Fibroblast of lung (primary cell): ENCODE measurements at regions not wholly inside any gene's neighbourhood (a gene's known extent, or its start where the extent isn't known, plus 50 kb on each side); places are given as distances from the start of the nearest gene placed in this dataset.

Source experiments
- DNase-seq, 2 donors: peaks; one replicate each; pipeline versions ENCODE4 v3.0.0 to v3.0.0-alpha.2; 2010; ENCODE audit warnings: low read depth in 2 of 2
- H2AFZ ChIP-seq: 2 replicates; pipeline ENCODE4 v1.5.1; 2012; ENCODE audit warnings: low read length, control low read depth, inconsistent platforms
- H3K27ac ChIP-seq: 2 replicates; pipeline ENCODE4 v1.5.1; 2011; ENCODE audit warnings: low read length, control low read depth; ENCODE audit not compliant: insufficient read depth
- H3K27me3 ChIP-seq: 2 replicates; pipeline ENCODE4 v1.5.1; 2011; ENCODE audit warnings: mild to moderate bottlenecking, low read length; ENCODE audit not compliant: control insufficient read depth, insufficient read depth
- H3K36me3 ChIP-seq: 2 replicates; pipeline ENCODE4 v1.5.1; 2011; ENCODE audit warnings: low read length; ENCODE audit not compliant: control insufficient read depth, insufficient read depth
- H3K4me1 ChIP-seq: 2 replicates; pipeline ENCODE4 v1.5.1; 2011; ENCODE audit warnings: low read length; ENCODE audit not compliant: control insufficient read depth, insufficient read depth; ENCODE audit errors: extremely low read depth
- H3K4me2 ChIP-seq: 2 replicates; pipeline ENCODE4 v1.5.1; 2011; ENCODE audit warnings: low read length, control low read depth; ENCODE audit not compliant: insufficient read depth; ENCODE audit errors: extremely low read depth
- H3K4me3 ChIP-seq, 4 experiments: fragments of 200-600 bp in 1 of 4; sonication (generic) in 1 of 4; replicated peaks in 1 of 4; 2 replicates each; pipeline ENCODE4 v1.5.1; 2011 to 2016; ENCODE audit warnings: low read length in 4 of 4, low read depth in 3 of 4, mild to moderate bottlenecking in 3 of 4, control low read depth in 2 of 4, inconsistent platforms in 1 of 4, mixed read lengths in 1 of 4; ENCODE audit not compliant: insufficient read depth in 1 of 4; ENCODE audit errors: control extremely low read depth in 1 of 4
- H3K79me2 ChIP-seq: 2 replicates; pipeline ENCODE4 v1.5.1; 2012; ENCODE audit warnings: mild to moderate bottlenecking, low read length, inconsistent platforms; ENCODE audit not compliant: control insufficient read depth, insufficient read depth
- H3K9ac ChIP-seq: 2 replicates; pipeline ENCODE4 v1.5.1; 2011; ENCODE audit warnings: mild to moderate bottlenecking, low read length, control low read depth; ENCODE audit not compliant: insufficient read depth
- H3K9me3 ChIP-seq: 2 replicates; pipeline ENCODE4 v1.5.1; 2012; ENCODE audit warnings: low read depth, low read length; ENCODE audit not compliant: control insufficient read depth, insufficient read depth
- H4K20me1 ChIP-seq: 2 replicates; pipeline ENCODE4 v1.5.1; 2011; ENCODE audit warnings: low read length; ENCODE audit not compliant: control insufficient read depth, insufficient read depth; ENCODE audit errors: extremely low read depth
- CTCF ChIP-seq, 2 donors: IDR thresholded peaks in 1 of 2; conservative IDR thresholded peaks in 1 of 2; 1 replicate in 1 of 2; 2 replicates in 1 of 2; pipeline ENCODE4 v1.5.1; 2011 to 2012; ENCODE audit warnings: low read length in 2 of 2, control low read depth in 1 of 2, inconsistent platforms in 1 of 2, low read depth in 1 of 2, mild to moderate bottlenecking in 1 of 2
- EZH2 ChIP-seq: IDR thresholded peaks from 2 replicates; pipeline ENCODE4 v1.5.1; 2012; ENCODE audit warnings: low read length, control low read depth, mild to moderate bottlenecking; ENCODE audit errors: missing control alignments

- H3K4me1 ChIP-seq, result no peaks in the 10 kb centered on the region
- no peak overlapping the region for H3K4me2 ChIP-seq
- no peak for DNase-seq
- H3K27me3 ChIP-seq, result no peaks in the 10 kb centered on the region
- no peak overlapping the region for H3K9ac ChIP-seq
- no peak for TF ChIP-seq CTCF (conservative IDR thresholded peaks at IDR 0.05 in 1 of 2, IDR thresholded peaks at IDR 0.05 in 1 of 2; ENCODE audit: low read depth in 1 of 2, low read length in 2 of 2)
- TF ChIP-seq EZH2, result no peak
- H3K4me3 ChIP-seq, result no peak overlapping the region
- H3K79me2 ChIP-seq, result no peaks in the 10 kb centered on the region
- no peaks in the 10 kb centered on the region for H4K20me1 ChIP-seq
- no peak overlapping the region for H2AFZ ChIP-seq
- no peaks in the 10 kb centered on the region for H3K9me3 ChIP-seq
- H3K27ac ChIP-seq, result no peak overlapping the region
- H3K36me3 ChIP-seq, result no peaks in the 10 kb centered on the region
These were observed 813.5 kb downstream of the LTN1 start for GRCh38 chr21:28179136-28179535.

GRCh38 chr21:28177124-28177523, 815.6 kb downstream of the LTN1 start:
- Histone ChIP-seq H3K79me2 (no peaks in the 10 kb centered on the region), H3K4me3 (no peak overlapping the region), H3K4me2 (no peak overlapping the region), H3K36me3 (no peaks in the 10 kb centered on the region), H2AFZ (peak overlapping the region; percentile 62), H3K27ac (no peak overlapping the region), H3K4me1 (no peaks in the 10 kb centered on the region), H4K20me1 (no peaks in the 10 kb centered on the region), H3K27me3 (no peaks in the 10 kb centered on the region), H3K9ac (no peak overlapping the region), H3K9me3 (no peaks in the 10 kb centered on the region)
- TF ChIP-seq EZH2, result no peak
- TF ChIP-seq CTCF (conservative IDR thresholded peaks at IDR 0.05 in 1 of 2, IDR thresholded peaks at IDR 0.05 in 1 of 2; ENCODE audit: low read depth in 1 of 2, low read length in 2 of 2), result no peak
- no peak for DNase-seq

- no peak overlapping the region for H3K9ac ChIP-seq
These were observed 818.0 kb downstream of the LTN1 start for GRCh38 chr21:28174701-28175100.

More at GRCh38 chr21:28174701-28175100, 818.0 kb downstream of the LTN1 start:
- Histone ChIP-seq H3K9me3 (no peaks in the 10 kb centered on the region), H3K4me1 (no peaks in the 10 kb centered on the region), H3K79me2 (no peaks in the 10 kb centered on the region), H3K36me3 (no peaks in the 10 kb centered on the region), H2AFZ (no peak overlapping the region), H3K27ac (no peak overlapping the region), H4K20me1 (no peaks in the 10 kb centered on the region), H3K4me3 (no peak overlapping the region), H3K4me2 (no peak overlapping the region), H3K27me3 (no peaks in the 10 kb centered on the region)
- DNase-seq, result peak in 1 of 2 donors; percentile 13
- TF ChIP-seq CTCF (conservative IDR thresholded peaks at IDR 0.05 in 1 of 2, IDR thresholded peaks at IDR 0.05 in 1 of 2; ENCODE audit: low read depth in 1 of 2, low read length in 2 of 2) (no peak), EZH2 (no peak)
